ENCODE measurements at regions not wholly inside any gene's neighbourhood (a gene's known extent, or its start where the extent isn't known, plus 50 kb on each side); places are given as distances from the start of the nearest gene placed in this dataset.

GRCh38 chr7:52197221-52197620, 838.2 kb upstream of the POM121L12 start:
- TF ChIP-seq CTCF (IDR thresholded peaks at IDR 0.05; ENCODE audit: insufficient read depth, low read length, poor library complexity, severe bottlenecking) (no peak), EZH2phosphoT487 (conservative IDR thresholded peaks at IDR 0.05; ENCODE audit: low read length) (no peak)
- Histone ChIP-seq H3K36me3 (ENCODE audit: low read length) (no peaks in the 10 kb centered on the region), H3K27ac (ENCODE audit: low read depth, low read length) (no peak overlapping the region), H4K20me1 (ENCODE audit: low read depth, low read length) (no peaks in the 10 kb centered on the region), H3K4me2 (ENCODE audit: low read depth, low read length, poor library complexity, severe bottlenecking) (no peak overlapping the region), H3K9me3 (ENCODE audit: insufficient read depth, low read length) (no peaks in the 10 kb centered on the region), H3K9ac (ENCODE audit: low read length) (no peak overlapping the region), H3K79me2 (ENCODE audit: insufficient read depth, low read length) (no peaks in the 10 kb centered on the region), H3K4me3 (ENCODE audit: insufficient read depth, low read length, poor library complexity, severe bottlenecking) (no peak overlapping the region), H3K9me2 (replicated peaks; ENCODE audit: insufficient read depth, low read length) (no peaks in the 10 kb centered on the region), H2AFZ (ENCODE audit: low read depth, low read length, severe bottlenecking) (no peak overlapping the region), H3K27me3 (ENCODE audit: low read length) (no peaks in the 10 kb centered on the region), H3F3A (ENCODE audit: insufficient read depth) (no peaks in the 10 kb centered on the region)

GRCh38 chr7:52195664-52196063, 839.8 kb upstream of the POM121L12 start:
- no peaks in the 10 kb centered on the region for H3K27me3 ChIP-seq (ENCODE audit: low read length)
- H3K9ac ChIP-seq (ENCODE audit: low read length): no peak overlapping the region
- no peak overlapping the region for H3K4me2 ChIP-seq (ENCODE audit: low read depth, low read length, poor library complexity, severe bottlenecking)
- no peak overlapping the region for H3K4me3 ChIP-seq (ENCODE audit: insufficient read depth, low read length, poor library complexity, severe bottlenecking)
- no peaks in the 10 kb centered on the region for H3K9me2 ChIP-seq (replicated peaks; ENCODE audit: insufficient read depth, low read length)
- TF ChIP-seq CTCF (IDR thresholded peaks at IDR 0.05; ENCODE audit: insufficient read depth, low read length, poor library complexity, severe bottlenecking): no peak
- no peak for TF ChIP-seq EZH2phosphoT487 (conservative IDR thresholded peaks at IDR 0.05; ENCODE audit: low read length)
- no peaks in the 10 kb centered on the region for H4K20me1 ChIP-seq (ENCODE audit: low read depth, low read length)
- no peak overlapping the region for H2AFZ ChIP-seq (ENCODE audit: low read depth, low read length, severe bottlenecking)
- no peaks in the 10 kb centered on the region for H3K36me3 ChIP-seq (ENCODE audit: low read length)
- no peak overlapping the region for H3K27ac ChIP-seq (ENCODE audit: low read depth, low read length)
- H3F3A ChIP-seq (ENCODE audit: insufficient read depth): no peaks in the 10 kb centered on the region
- H3K79me2 ChIP-seq (ENCODE audit: insufficient read depth, low read length): no peaks in the 10 kb centered on the region
- H3K9me3 ChIP-seq (ENCODE audit: insufficient read depth, low read length): no peaks in the 10 kb centered on the region

DNA sequence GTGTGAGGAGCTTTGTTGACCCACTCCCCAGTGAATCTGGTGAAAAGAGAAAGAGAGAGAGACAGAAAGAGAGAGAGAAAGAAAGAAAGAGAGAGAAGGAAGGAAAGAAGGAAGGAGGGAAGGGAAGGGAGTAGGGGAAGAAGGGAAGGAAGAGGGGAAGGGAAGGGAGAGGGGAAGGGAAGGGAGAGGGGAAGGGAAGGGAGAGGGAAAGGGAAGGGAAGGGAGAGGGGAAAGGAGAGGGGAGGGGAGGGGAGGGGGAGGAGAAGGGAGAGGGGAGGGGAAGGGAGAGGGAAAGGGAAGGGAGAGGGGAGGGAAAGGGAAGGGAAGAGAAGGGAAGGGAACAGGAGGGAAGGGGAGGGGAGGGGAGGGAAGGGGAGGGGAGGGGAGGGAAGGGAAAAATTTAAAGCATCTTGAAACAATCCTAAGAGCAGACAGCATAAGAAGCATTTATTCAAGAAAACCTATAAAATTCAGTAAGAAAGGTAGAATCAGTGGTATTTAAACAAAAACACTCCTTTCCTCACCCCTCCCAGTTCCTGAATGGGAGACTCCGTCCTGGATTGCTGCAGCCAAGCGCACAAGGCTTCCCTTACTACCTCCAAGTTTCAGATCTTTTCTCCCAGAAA, 846.2 kb upstream of the POM121L12 start:
- H3K9ac ChIP-seq (ENCODE audit: low read length): no peak overlapping the region
- H3K79me2 ChIP-seq (ENCODE audit: insufficient read depth, low read length): no peaks in the 10 kb centered on the region

More for the DNA sequence above, 846.2 kb upstream of the POM121L12 start:
- Histone ChIP-seq H3K9me3 (ENCODE audit: insufficient read depth, low read length) (no peaks in the 10 kb centered on the region; the same call in 1 of the 2 replicates), H3K4me2 (ENCODE audit: low read depth, low read length, poor library complexity, severe bottlenecking) (no peak overlapping the region), H4K20me1 (ENCODE audit: low read depth, low read length) (no peaks in the 10 kb centered on the region), H2AFZ (ENCODE audit: low read depth, low read length, severe bottlenecking) (no peak overlapping the region), H3F3A (ENCODE audit: insufficient read depth) (no peaks in the 10 kb centered on the region), H3K4me3 (ENCODE audit: insufficient read depth, low read length, poor library complexity, severe bottlenecking) (no peak overlapping the region), H3K9me2 (replicated peaks; ENCODE audit: insufficient read depth, low read length) (no peaks in the 10 kb centered on the region), H3K27me3 (ENCODE audit: low read length) (no peaks in the 10 kb centered on the region), H3K27ac (ENCODE audit: low read depth, low read length) (no peak overlapping the region), H3K36me3 (ENCODE audit: low read length) (no peaks in the 10 kb centered on the region)
- TF ChIP-seq EZH2phosphoT487 (conservative IDR thresholded peaks at IDR 0.05; ENCODE audit: low read length): no peak
- no peak for TF ChIP-seq CTCF (IDR thresholded peaks at IDR 0.05; ENCODE audit: insufficient read depth, low read length, poor library complexity, severe bottlenecking)
